ENCODE measurements at regions not wholly inside any gene's neighbourhood (a gene's known extent, or its start where the extent isn't known, plus 50 kb on each side); places are given as distances from the start of the nearest gene placed in this dataset.

- H3K27ac ChIP-seq = no peak overlapping the region
- no peaks in the 10 kb centered on the region for H3K79me2 ChIP-seq (ENCODE audit: low read depth)
- DNase-seq = no peak
- intact Hi-C loops (cut with micrococcal nuclease; ENCODE audit: unreplicated experiment) = no loop called here
- no peaks in the 10 kb centered on the region for H3K27me3 ChIP-seq (ENCODE audit: insufficient read depth, low read depth)
- H2AFZ ChIP-seq = no peak overlapping the region
- H3K4me1 ChIP-seq (replicated peaks; ENCODE audit: insufficient read depth) = no peaks in the 10 kb centered on the region
- TF ChIP-seq CTCF (conservative IDR thresholded peaks at IDR 0.05) = no peak
- TF ChIP-seq EZH2 (IDR thresholded peaks at IDR 0.05; ENCODE audit: low read depth) = no peak
- H3K4me2 ChIP-seq = no peak overlapping the region
- H3K4me3 ChIP-seq = no peak overlapping the region
- BruUV-seq (replicated peaks) = no TSS peak
- POLR2A ChIA-PET (ENCODE audit: unreplicated experiment) = no interaction called here
- no peaks in the 10 kb centered on the region for H3F3A ChIP-seq (ENCODE audit: insufficient read depth, low read depth)
- no peaks in the 10 kb centered on the region for H3K36me3 ChIP-seq (ENCODE audit: low read depth)
- CTCF ChIA-PET = no interaction called here
- H3K9me2 ChIP-seq (ENCODE audit: insufficient read depth) = no peaks in the 10 kb centered on the region
- no peaks in the 10 kb centered on the region for H3K9me3 ChIP-seq (ENCODE audit: insufficient read depth, low read depth)
- no peaks in the 10 kb centered on the region for H4K20me1 ChIP-seq (ENCODE audit: insufficient read depth)
Observed at GRCh38 chr5:107808671-107809137, 138.0 kb upstream of the EFNA5 start.

- DNase-seq = no peak
- H3F3A ChIP-seq (ENCODE audit: insufficient read depth, low read depth) = no peaks in the 10 kb centered on the region
- ChIA-PET CTCF (no interaction called here), POLR2A (ENCODE audit: unreplicated experiment) (no interaction called here)
- intact Hi-C loops (cut with micrococcal nuclease; ENCODE audit: unreplicated experiment) = no loop called here
- H3K27ac ChIP-seq = no peak overlapping the region
- H3K4me3 ChIP-seq = no peak overlapping the region
- H3K27me3 ChIP-seq (ENCODE audit: insufficient read depth, low read depth) = no peaks in the 10 kb centered on the region
- no peaks in the 10 kb centered on the region for H3K9me2 ChIP-seq (ENCODE audit: insufficient read depth)
- no peaks in the 10 kb centered on the region for H3K79me2 ChIP-seq (ENCODE audit: low read depth)
- no peak for TF ChIP-seq EZH2 (IDR thresholded peaks at IDR 0.05; ENCODE audit: low read depth)
- TF ChIP-seq CTCF (conservative IDR thresholded peaks at IDR 0.05) = no peak
- no peaks in the 10 kb centered on the region for H4K20me1 ChIP-seq (ENCODE audit: insufficient read depth)
- no peaks in the 10 kb centered on the region for H3K4me1 ChIP-seq (replicated peaks; ENCODE audit: insufficient read depth)
- H2AFZ ChIP-seq = no peak overlapping the region
- H3K9me3 ChIP-seq (ENCODE audit: insufficient read depth, low read depth) = no peaks in the 10 kb centered on the region
- H3K36me3 ChIP-seq (ENCODE audit: low read depth) = no peaks in the 10 kb centered on the region
- no peak overlapping the region for H3K4me2 ChIP-seq
- BruUV-seq (replicated peaks) = no TSS peak
Observed at GRCh38 chr5:107807431-107807830, 136.7 kb upstream of the EFNA5 start.

DNA sequence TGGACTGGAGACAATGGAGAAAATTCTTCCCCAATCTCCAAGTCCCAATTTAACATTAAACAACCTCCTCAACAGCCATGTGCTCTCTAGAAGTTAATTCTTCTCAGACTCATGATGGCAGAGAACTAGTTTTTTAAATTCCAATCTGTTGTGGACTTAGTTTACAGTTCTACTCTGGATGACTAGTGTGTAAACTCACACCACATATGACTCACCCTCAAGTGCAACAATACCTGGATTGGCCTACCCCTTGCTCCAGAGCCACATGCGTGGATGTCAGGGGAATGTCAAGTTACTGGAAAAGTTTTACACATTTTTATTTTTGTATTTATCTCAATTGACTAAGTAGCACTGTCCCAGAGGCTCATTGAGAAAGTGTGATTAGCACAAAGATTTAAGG lies 136.0 kb upstream of the EFNA5 start:
- Histone ChIP-seq H3K36me3 (ENCODE audit: low read depth) (no peaks in the 10 kb centered on the region), H3K79me2 (ENCODE audit: low read depth) (no peaks in the 10 kb centered on the region), H2AFZ (no peak overlapping the region), H3K27ac (no peak overlapping the region), H3K27me3 (ENCODE audit: insufficient read depth, low read depth) (no peaks in the 10 kb centered on the region), H4K20me1 (ENCODE audit: insufficient read depth) (no peaks in the 10 kb centered on the region), H3F3A (ENCODE audit: insufficient read depth, low read depth) (no peaks in the 10 kb centered on the region), H3K9me2 (ENCODE audit: insufficient read depth) (no peaks in the 10 kb centered on the region), H3K9me3 (ENCODE audit: insufficient read depth, low read depth) (no peaks in the 10 kb centered on the region), H3K4me2 (no peak overlapping the region), H3K4me3 (no peak overlapping the region), H3K4me1 (replicated peaks; ENCODE audit: insufficient read depth) (no peaks in the 10 kb centered on the region)
- no TSS peak for BruUV-seq (replicated peaks)
- DNase-seq = no peak
- intact Hi-C loops (cut with micrococcal nuclease; ENCODE audit: unreplicated experiment) = no loop called here
- POLR2A ChIA-PET (ENCODE audit: unreplicated experiment) = no interaction called here
- no peak for TF ChIP-seq EZH2 (IDR thresholded peaks at IDR 0.05; ENCODE audit: low read depth)
- CTCF ChIA-PET = no interaction called here

DNA sequence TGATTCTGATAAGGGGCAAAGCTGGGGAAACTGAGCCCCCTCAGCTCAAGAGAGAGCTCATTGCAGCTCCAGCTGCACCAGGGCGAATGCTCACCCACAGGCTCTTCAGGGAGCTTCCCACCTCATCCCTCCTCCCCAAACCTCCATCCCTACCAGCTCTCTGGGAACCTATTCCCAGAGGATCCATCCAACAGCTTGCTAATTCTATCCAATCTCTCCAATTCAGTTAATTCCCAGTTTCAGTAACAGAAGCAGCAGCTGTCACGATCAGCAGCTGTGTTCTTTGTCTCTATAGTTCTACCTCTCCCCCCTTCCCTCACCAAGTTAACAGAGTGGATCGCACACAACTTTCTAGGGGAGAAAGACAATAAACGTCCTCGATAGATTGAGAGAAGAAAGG lies 135.5 kb upstream of the EFNA5 start:
- ChIA-PET POLR2A (ENCODE audit: unreplicated experiment) (no interaction called here), CTCF (no interaction called here)
- H3K4me1 ChIP-seq (replicated peaks; ENCODE audit: insufficient read depth) = no peaks in the 10 kb centered on the region
- H3K4me3 ChIP-seq = no peak overlapping the region
- intact Hi-C loops (cut with micrococcal nuclease; ENCODE audit: unreplicated experiment) = no loop called here
- no peak for DNase-seq
- no peak overlapping the region for H3K4me2 ChIP-seq
- H3K9me3 ChIP-seq (ENCODE audit: insufficient read depth, low read depth) = no peaks in the 10 kb centered on the region
- H2AFZ ChIP-seq = no peak overlapping the region
- H3K27ac ChIP-seq = no peak overlapping the region
- TF ChIP-seq EZH2 (IDR thresholded peaks at IDR 0.05; ENCODE audit: low read depth) (no peak), CTCF (conservative IDR thresholded peaks at IDR 0.05) (no peak)
- H3F3A ChIP-seq (ENCODE audit: insufficient read depth, low read depth) = no peaks in the 10 kb centered on the region
- H4K20me1 ChIP-seq (ENCODE audit: insufficient read depth) = no peaks in the 10 kb centered on the region
- H3K9me2 ChIP-seq (ENCODE audit: insufficient read depth) = no peaks in the 10 kb centered on the region
- no peaks in the 10 kb centered on the region for H3K79me2 ChIP-seq (ENCODE audit: low read depth)
- no peaks in the 10 kb centered on the region for H3K27me3 ChIP-seq (ENCODE audit: insufficient read depth, low read depth)
- no peaks in the 10 kb centered on the region for H3K36me3 ChIP-seq (ENCODE audit: low read depth)
- no TSS peak for BruUV-seq (replicated peaks)

Measured in PC-9 (cell line).